ENCODE measurements at regions not wholly inside any gene's neighbourhood (a gene's known extent, or its start where the extent isn't known, plus 50 kb on each side); places are given as distances from the start of the nearest gene placed in this dataset.

DNA sequence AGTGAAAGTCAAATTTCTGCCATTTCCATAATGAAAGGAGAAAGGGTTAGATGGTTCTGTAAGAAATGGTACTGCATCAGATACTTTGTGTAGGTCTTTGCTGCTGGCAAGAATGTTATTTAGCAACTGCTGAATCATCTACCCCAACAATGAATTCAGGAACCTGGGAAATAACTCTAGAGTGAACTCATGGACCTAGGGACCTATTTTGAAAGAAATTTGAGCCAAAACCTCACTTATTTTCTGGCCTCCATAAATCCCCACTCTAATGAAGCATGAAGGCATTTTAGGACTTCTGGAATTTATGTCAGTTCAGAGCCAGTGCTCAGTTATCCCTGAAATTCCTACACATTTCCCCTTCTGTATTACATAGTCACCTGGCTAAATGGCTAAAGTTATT is 50.9 kb upstream of the CPNE8 start:
- DNase-seq: no peak
